ENCODE measurements at regions not wholly inside any gene's neighbourhood (a gene's known extent, or its start where the extent isn't known, plus 50 kb on each side); places are given as distances from the start of the nearest gene placed in this dataset.
"Not testable (repeated sequence)": the region's sequence is repeated elsewhere in the genome, so short reads cannot be mapped to it uniquely, and the experiment has no call there.

GRCh38 chr12:75765170-75766059 lies 254.0 kb upstream of the KRR1 start:
- DNase-seq (ENCODE audit: low read depth, low spot score): no peak

DNA sequence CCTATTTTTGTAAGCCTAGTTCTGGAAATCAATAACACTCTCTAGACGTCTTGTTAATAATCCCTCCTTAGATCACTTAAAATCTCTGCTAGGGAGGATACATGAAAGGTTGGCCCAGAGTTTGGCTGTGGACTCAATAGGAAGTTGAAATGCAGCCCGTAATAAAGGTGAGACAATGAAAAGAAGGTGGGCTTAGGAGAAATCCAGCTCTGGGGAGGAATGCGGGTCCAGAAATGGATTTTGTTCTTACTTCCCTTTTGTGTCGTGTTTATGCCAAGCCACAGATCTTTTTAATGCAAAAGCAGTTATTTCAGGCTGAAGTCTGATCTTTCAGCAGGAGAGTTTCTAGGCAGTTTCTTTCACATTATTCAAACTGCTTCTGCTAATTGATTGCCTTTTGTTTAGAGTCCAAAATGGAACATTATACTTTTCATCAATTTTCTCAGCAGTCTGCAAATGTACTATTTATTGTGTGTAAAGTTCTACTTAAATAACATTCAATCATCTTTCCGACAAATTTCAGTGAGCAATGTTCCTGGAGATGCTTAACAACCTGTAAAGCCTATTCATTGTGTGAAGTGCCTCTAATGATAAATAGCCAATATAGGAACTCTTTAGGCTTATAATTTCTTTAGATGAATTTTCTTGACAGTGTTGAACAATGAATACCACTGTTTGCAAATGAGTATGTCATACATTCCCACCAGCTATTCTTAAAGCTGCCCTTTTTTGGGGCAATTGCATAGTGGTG lies 252.9 kb upstream of the KRR1 start:
- no peak for DNase-seq (ENCODE audit: low read depth, low spot score)

DNA sequence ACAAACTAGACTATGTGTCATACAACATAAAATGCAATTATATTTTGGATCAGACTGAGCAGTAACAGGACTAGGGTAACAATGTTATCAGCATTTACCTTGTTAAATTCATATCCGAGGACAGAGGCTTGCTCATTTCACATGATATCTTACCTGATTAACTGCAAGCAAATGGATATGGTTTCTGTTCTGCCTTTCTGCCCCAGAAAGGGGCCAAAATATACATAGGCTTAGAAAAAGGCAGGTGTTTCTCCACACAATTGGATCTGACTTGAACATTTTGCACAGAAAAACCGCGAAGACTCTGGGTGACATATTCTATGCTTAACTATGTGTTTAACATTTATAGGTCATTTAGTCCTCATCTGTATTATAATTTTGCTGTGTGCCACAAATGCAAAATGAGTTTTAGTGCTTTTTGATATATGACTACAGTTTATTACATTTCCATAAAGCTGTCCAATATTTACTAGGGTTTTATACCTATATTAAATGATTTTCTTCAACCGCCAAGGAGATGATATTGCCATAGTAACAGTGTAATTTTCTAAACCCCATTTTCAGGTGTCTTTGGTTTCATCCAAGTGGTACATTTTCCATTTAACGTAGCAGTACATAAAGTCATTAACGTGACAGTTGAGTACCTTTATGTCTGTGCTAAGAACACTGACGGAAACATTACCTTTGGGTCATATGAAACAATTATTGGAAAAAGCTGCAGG lies 249.3 kb upstream of the KRR1 start:
- DNase-seq (ENCODE audit: low read depth, low spot score): no peak

GRCh38 chr12:75759842-75760572 lies 248.6 kb upstream of the KRR1 start:
- no peak for DNase-seq (ENCODE audit: low read depth, low spot score)

- DNase-seq (ENCODE audit: low read depth, low spot score): no peak
These were observed 247.8 kb upstream of the KRR1 start for GRCh38 chr12:75759196-75759595.

DNA sequence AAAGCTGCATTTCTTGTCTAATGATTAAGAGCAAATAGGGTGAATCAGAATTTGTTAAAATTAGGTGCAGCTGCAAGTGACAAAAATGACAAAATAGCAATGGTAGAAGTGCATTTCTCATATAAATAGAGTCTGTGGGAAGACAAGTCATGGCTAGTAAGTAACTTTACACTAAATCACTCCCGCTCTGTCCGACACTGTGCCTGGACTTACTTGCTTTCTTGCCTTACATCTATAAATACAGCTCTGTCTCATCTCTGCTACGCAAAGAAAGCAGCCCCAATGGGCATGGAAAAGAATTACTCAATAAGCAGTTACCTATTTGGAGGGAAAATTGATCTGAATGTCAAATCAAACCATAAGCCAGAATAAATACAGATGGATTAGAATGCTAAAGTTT lies 245.4 kb upstream of the KRR1 start:
- no peak for DNase-seq (ENCODE audit: low read depth, low spot score)

DNA sequence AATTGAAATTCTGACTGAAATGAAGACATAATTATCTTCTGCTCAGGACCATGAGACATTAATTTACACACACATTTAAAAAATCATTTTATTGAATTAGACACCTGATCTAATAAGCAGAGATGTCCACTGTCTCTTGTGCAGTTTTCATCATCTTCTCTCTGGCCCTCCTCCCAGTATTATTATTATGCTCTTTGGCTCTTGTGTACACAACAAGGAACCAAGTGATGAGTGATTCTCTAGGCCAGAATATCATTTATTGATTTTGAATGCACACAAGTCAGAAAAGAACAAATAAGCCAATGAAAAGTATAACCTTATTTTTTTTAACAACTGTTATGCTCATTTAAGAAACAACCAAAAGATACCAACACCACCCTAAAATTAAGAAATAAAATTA lies 244.7 kb upstream of the KRR1 start:
- DNase-seq (ENCODE audit: low read depth, low spot score): no peak

DNA sequence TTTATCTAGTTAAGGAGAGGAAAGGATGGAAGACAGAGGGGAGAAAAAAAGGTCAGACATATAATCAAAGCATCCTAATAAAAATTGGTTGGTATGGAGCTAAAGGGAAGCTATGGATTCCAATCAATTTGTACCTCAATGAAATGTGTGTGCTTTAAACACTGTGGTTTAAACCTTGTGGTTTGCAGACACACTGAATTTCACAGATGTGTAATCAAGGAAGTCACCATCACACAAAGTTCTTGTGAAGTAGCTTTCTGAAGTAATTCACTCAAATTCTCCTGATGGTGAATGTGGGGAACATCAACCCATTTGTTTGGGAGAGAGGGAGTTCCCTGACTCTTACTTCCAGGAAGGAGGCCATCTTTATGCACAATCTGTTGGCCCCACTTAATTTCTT lies 243.3 kb upstream of the KRR1 start:
- no peak for DNase-seq (ENCODE audit: low read depth, low spot score)

DNA sequence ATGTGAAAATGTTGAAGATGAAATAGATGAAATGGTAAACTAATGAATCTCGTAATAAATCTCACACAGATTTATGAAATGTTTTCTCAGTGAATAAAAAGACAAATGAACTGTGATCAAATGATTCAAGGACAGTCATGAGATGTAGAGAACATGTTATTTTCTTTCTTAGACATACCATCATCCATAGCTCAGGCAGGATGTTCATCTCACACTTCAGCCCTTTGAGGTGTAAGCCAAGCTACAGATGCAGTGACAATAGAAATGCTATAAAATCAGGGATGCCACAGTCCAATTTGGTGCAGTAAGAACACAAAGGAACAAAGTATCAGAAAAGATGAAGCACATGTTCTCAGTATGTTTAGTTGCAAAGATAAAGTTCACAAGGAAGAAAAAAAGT lies 242.7 kb upstream of the KRR1 start:
- DNase-seq (ENCODE audit: low read depth, low spot score): no peak

DNA sequence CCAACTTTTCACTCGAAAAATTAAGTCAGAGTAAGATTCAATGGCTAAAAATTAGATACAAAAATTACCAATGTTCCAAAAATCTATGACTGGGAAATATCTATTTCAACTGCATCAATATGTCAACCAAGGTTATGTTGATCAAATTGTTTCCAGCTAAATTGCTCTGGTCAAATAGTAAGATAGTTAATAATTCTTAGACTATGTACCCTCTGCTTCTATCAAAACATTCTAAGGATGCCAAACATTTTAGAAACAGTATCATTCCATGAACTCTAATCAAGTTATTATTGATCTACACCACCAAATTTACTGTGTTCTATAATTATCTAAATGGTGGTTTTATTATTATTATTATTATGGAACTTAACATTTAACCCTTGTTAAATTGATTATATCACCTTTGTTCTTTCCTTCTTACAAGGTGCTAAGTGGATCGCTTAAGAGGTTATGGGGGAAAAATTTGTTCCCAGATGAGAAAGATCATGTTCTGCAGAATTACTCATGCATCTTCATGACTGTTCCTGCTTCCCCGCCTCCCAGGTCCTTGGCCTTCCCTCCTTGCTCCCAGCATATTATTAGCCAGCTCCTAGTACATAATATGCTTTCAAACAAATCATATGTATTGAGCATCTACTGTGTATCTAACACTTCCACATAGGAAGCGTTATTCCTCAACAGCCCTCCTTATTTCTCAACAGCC lies 240.5 kb upstream of the KRR1 start:
- no peak for DNase-seq (ENCODE audit: low read depth, low spot score)

DNA sequence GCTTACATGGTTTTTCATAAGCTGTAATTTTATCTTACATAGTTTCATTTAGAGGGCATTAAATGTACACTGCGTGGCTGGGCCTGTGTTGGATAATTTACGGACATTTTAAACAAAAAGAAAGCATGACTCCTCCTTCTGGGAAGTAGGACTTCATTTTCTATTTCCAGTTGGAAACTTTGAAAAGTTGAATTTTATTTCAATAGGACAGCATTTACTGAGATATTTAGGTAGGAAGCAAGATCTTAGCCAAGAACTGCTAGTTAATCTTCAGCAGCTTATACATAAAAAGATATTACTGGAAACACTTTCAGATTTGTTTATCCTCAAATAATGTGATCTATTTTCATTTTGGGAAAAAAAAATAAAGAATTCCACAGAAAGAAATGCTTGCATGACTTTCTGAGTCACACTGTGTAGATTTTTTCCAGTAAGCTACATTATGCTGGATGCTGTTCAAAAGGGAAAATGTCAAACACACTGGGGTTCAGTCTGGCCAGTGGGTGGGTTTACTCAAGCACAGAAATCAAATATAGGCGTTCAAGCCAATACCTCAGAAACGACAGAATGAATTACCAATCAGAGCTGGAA lies 239.4 kb upstream of the KRR1 start:
- DNase-seq (ENCODE audit: low read depth, low spot score): no peak

DNA sequence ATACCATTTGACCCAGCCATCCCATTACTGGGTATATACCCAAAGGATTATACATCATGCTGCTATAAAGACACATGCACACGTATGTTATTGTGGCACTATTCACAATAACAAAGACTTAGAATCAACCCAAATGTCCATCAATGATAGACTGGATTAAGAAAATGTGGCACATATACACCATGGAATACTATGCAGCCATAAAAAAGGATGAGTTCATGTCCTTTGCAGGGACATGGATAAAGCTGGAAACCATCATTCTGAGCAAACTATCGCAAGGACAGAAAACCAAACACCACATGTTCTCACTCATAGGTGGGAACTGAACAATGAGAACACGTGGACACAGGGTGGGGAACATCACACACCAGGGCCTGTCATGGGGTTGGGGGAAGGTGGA lies 237.6 kb upstream of the KRR1 start:
- DNase-seq (ENCODE audit: low read depth, low spot score): not testable (repeated sequence)

- DNase-seq (ENCODE audit: low read depth, low spot score): no peak
These were observed 236.7 kb upstream of the KRR1 start for GRCh38 chr12:75748136-75748535.

DNA sequence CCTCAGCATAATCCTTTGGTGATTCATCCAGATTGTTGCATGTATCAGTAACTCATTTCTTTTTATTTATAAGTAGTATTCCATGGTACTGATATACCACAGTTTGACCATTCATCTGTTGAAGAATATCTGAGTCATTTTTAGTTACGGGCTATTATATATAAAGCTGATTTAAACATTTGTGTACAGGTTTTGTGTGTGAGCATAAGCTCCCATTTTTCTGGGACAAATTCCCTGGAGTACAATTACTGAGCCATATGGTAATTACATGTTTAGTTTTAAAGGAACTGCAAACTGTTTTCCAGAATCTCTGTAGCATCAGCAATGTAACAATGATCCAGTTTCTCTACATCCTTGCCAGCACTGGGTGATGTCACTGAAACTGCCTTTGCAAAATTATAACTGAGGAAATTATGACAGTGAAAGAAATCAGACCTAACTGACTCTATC lies 236.2 kb upstream of the KRR1 start:
- no peak for DNase-seq (ENCODE audit: low read depth, low spot score)

- no peak for DNase-seq (ENCODE audit: low read depth, low spot score)
These were observed 235.2 kb upstream of the KRR1 start for GRCh38 chr12:75746621-75747020.

DNA sequence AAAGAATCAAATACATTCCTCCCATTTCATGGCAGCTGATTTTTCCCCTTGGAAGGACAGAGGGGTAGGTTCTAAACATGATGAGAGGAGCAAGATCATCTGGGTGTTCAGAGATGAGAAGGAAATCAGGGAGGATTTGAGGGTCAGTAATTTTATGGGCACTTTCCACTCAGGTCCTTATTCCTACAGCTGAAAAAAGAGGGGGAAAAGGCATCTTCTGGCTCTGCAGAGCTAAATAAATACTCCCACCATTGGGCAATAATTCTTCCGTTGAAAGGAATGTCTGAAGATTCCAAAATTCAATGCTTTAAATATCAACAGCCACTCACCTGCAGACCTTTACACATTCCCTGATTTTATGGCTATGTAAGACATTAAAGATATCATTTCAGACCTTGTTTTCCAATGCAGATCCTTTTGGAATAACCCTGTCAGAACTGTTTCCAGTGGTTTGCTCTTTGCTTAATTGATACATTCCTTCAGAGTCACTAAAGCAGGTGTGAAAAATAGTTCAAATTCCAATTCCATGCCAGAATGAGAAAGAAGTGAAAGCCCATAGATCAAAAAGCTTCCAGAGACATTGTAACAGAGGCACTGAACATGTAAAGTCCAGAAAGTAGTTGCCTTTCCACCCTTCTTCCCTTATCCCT lies 233.3 kb upstream of the KRR1 start:
- no peak for DNase-seq (ENCODE audit: low read depth, low spot score)

- DNase-seq (ENCODE audit: low read depth, low spot score): no peak
These were observed 231.6 kb upstream of the KRR1 start for GRCh38 chr12:75742961-75743360.

DNA sequence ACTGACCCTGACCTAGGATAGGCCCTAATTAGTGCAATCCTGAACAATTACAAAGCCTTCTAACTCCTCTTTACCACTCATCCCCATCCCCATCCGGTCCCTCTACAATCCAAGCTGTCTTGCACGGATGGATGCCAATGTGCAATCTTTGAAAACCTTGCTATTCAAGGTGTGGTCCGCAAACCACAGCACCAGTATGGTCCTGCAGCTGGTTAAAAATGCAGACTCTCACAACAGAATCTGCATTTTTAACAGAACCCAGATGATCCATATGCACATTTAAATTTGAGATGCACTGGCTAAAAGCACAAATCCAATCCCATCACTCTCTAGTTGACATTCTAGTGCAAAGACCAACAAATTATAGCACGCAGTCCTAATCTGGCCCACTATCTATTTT lies 230.6 kb upstream of the KRR1 start:
- DNase-seq (ENCODE audit: low read depth, low spot score): no peak

DNA sequence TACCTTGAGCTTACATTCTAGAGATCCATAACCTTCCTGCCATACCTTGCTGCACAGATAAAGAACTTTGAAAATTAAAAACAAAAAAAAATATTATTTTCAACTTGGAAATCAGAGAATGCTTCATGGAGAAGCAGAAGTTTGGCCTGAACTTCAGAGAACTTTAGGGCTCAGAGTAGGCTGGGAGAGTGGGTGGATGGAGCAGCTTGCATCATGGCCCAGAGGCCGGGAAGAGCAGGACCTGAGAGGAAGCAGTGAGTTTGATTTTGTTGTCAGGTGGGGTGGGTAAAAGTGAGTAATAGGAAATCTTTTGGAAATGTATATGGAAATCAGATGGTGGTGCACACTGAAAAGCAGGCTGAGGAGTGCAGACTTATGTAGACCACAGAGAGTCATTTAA lies 228.5 kb upstream of the KRR1 start:
- DNase-seq (ENCODE audit: low read depth, low spot score): no peak

GRCh38 chr12:75739098-75739497 lies 227.7 kb upstream of the KRR1 start:
- DNase-seq (ENCODE audit: low read depth, low spot score): not testable (repeated sequence)
